Nephron (organoid): ENCODE measurements at regions not wholly inside any gene's neighbourhood (a gene's known extent, or its start where the extent isn't known, plus 50 kb on each side); places are given as distances from the start of the nearest gene placed in this dataset.

ENCODE experiments used
- H3K27ac Mint-ChIP-seq, 3 experiments: 2 replicates each; pipeline ENCODE4 v1.8.0; 2020; ENCODE audit warnings: mixed read lengths in 3 of 3, mild to moderate bottlenecking in 2 of 3, moderate library complexity in 1 of 3
- H3K27me3 Mint-ChIP-seq: 2 replicates; pipeline ENCODE4 v1.8.0; 2021; ENCODE audit warnings: low read depth, mild to moderate bottlenecking, moderate library complexity, mixed read lengths
- H3K36me3 Mint-ChIP-seq: 2 replicates; pipeline ENCODE4 v1.8.0; 2020; ENCODE audit warnings: low read depth, mixed read lengths
- H3K4me1 Mint-ChIP-seq: 2 replicates; pipeline ENCODE4 v1.8.0; 2020; ENCODE audit warnings: mixed read lengths
- H3K4me3 Mint-ChIP-seq, 3 experiments: 2 replicates each; pipeline ENCODE4 v1.8.0; 2020; ENCODE audit warnings: mild to moderate bottlenecking in 3 of 3, mixed read lengths in 3 of 3, moderate library complexity in 2 of 3
- H3K9me3 Mint-ChIP-seq: 2 replicates; pipeline ENCODE4 v1.8.0; 2020; ENCODE audit warnings: mixed read lengths
- CTCF ChIP-seq, 3 experiments: fragments of 200-600 bp; sonication (generic); IDR thresholded peaks; one replicate each; pipeline ENCODE4 v1.5.0; 2021; ENCODE audit warnings: antibody characterized with exemption in 3 of 3; ENCODE audit not compliant: unreplicated experiment in 3 of 3

GRCh38 chr4:12584116-12584875, 899.8 kb downstream of the RAB28 start:
- Mint-ChIP-seq H3K27me3 (no peaks in the 10 kb centered on the region), H3K4me1 (no peaks in the 10 kb centered on the region), H3K4me3 (no peak overlapping the region), H3K36me3 (no peaks in the 10 kb centered on the region), H3K9me3 (no peaks in the 10 kb centered on the region), H3K27ac (no peak overlapping the region)
- TF ChIP-seq CTCF (IDR thresholded peaks at IDR 0.05; ENCODE audit: unreplicated experiment in 3 of 3), result no peak

- no peaks in the 10 kb centered on the region for H3K27me3 Mint-ChIP-seq
These were observed 900.9 kb downstream of the RAB28 start for GRCh38 chr4:12583275-12583674.

GRCh38 chr4:12580787-12581186, 903.4 kb downstream of the RAB28 start:
- Mint-ChIP-seq H3K36me3 (no peaks in the 10 kb centered on the region), H3K27ac (no peak overlapping the region), H3K4me3 (no peak overlapping the region), H3K4me1 (no peaks in the 10 kb centered on the region), H3K27me3 (no peaks in the 10 kb centered on the region), H3K9me3 (no peaks in the 10 kb centered on the region)
- no peak for TF ChIP-seq CTCF (IDR thresholded peaks at IDR 0.05; ENCODE audit: unreplicated experiment in 3 of 3)

More at GRCh38 chr4:12583275-12583674, 900.9 kb downstream of the RAB28 start:
- Mint-ChIP-seq H3K9me3 (no peaks in the 10 kb centered on the region), H3K4me3 (no peak overlapping the region), H3K27ac (no peak overlapping the region), H3K36me3 (no peaks in the 10 kb centered on the region), H3K4me1 (no peaks in the 10 kb centered on the region)
- no peak for TF ChIP-seq CTCF (IDR thresholded peaks at IDR 0.05; ENCODE audit: unreplicated experiment in 3 of 3)

GRCh38 chr4:12579172-12579571, 905.0 kb downstream of the RAB28 start:
- H3K27ac Mint-ChIP-seq, result no peak overlapping the region
- H3K27me3 Mint-ChIP-seq, result no peaks in the 10 kb centered on the region
- H3K4me1 Mint-ChIP-seq, result no peaks in the 10 kb centered on the region

GRCh38 chr4:12576409-12576808, 907.7 kb downstream of the RAB28 start:
- no peaks in the 10 kb centered on the region for H3K36me3 Mint-ChIP-seq
- H3K9me3 Mint-ChIP-seq, result no peaks in the 10 kb centered on the region
- H3K27ac Mint-ChIP-seq, result no peak overlapping the region
- no peaks in the 10 kb centered on the region for H3K4me1 Mint-ChIP-seq
- TF ChIP-seq CTCF (IDR thresholded peaks at IDR 0.05; ENCODE audit: unreplicated experiment in 3 of 3), result no peak
- H3K27me3 Mint-ChIP-seq, result no peaks in the 10 kb centered on the region
- no peak overlapping the region for H3K4me3 Mint-ChIP-seq

More at GRCh38 chr4:12579172-12579571, 905.0 kb downstream of the RAB28 start:
- no peak for TF ChIP-seq CTCF (IDR thresholded peaks at IDR 0.05; ENCODE audit: unreplicated experiment in 3 of 3)
- Mint-ChIP-seq H3K4me3 (no peak overlapping the region), H3K9me3 (no peaks in the 10 kb centered on the region), H3K36me3 (no peaks in the 10 kb centered on the region)

DNA sequence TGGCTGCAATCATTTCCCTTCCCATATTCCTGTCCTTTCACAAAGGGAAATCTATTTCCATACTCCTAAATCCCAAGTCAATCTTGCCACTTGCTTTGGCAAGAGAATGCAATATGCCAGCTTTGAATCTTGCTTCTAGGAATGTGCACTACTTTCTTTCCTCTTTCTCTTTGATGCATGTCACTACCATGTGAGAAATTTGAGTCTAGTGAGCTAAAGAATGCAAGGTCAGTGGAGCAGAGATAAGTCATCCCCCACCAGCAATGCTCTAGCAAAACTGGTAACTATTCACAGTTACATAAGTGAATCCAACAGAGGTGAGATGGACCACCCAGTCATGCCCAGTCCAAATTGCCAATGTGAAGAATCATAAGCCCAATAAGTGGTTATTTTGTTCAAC, 910.4 kb downstream of the RAB28 start:
- Mint-ChIP-seq H3K27ac (no peak overlapping the region), H3K4me3 (no peak overlapping the region)

More for the DNA sequence above, 910.4 kb downstream of the RAB28 start:
- Mint-ChIP-seq H3K4me1 (no peaks in the 10 kb centered on the region), H3K36me3 (no peaks in the 10 kb centered on the region), H3K9me3 (no peaks in the 10 kb centered on the region), H3K27me3 (no peaks in the 10 kb centered on the region)
- TF ChIP-seq CTCF (IDR thresholded peaks at IDR 0.05; ENCODE audit: unreplicated experiment in 3 of 3), result no peak
